CD4-positive, alpha-beta T cell treated with Interleukin-6 for 4 hours (primary cell): ENCODE measurements at regions not wholly inside any gene's neighbourhood (a gene's known extent, or its start where the extent isn't known, plus 50 kb on each side); places are given as distances from the start of the nearest gene placed in this dataset.

Experiments
- DNase-seq: peaks from one replicate; pipeline ENCODE4 v3.0.0-alpha.2; 2020; ENCODE audit warnings: mixed read lengths

- no peak for DNase-seq
Observed at GRCh38 chr18:47530695-47531094, 279.2 kb upstream of the SKOR2 start.

GRCh38 chr18:47528343-47528742 is 276.9 kb upstream of the SKOR2 start:
- DNase-seq: no peak

- DNase-seq: no peak
Observed at GRCh38 chr18:47526147-47526546, 274.7 kb upstream of the SKOR2 start.

- DNase-seq: no peak
Observed at GRCh38 chr18:47522359-47522758, 270.9 kb upstream of the SKOR2 start.

DNA sequence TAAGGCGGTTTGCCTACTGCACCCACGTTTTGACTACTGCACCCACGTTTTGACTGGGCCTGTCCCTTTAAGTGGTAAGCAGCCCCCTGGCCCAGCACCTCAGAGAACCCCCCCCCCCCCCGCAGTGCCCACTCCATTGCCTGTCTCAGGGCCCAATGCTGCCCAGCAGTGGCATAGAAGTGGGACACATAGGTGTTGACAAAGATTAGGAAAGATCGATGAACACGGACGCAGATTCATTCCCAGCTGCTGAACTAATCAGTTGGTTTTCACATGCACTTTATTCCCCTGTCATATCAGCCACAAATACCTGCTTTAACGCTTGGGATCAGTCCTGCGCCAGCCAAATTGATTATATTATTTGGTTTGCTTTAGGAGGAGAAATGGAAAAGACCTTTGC is 268.8 kb upstream of the SKOR2 start:
- DNase-seq: no peak

DNA sequence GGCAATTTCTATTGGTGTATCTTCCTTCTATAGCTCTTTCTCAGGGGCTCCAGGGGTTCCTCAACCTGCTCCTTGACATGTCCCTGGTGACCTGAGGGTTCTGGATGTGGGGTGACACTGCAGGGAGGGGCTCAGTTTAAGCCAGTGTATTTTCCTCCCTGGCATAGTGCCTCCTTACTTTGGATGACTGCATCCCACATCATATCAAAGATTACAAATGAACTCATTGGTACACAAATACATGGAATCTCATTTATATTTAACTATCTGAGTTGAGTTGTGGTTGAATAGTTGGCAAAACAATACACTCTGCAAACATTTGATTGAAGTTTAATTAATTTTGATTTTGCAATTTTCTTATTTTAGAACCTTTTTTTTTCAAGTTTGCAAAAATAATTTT is 268.2 kb upstream of the SKOR2 start:
- no peak for DNase-seq

- no peak for DNase-seq
Observed at GRCh38 chr18:47519277-47519676, 267.8 kb upstream of the SKOR2 start.

- DNase-seq: no peak
Observed at GRCh38 chr18:47513614-47514013, 262.2 kb upstream of the SKOR2 start.

GRCh38 chr18:47512726-47513435 is 261.4 kb upstream of the SKOR2 start:
- no peak for DNase-seq

- DNase-seq: no peak
Observed at GRCh38 chr18:47512056-47512455, 260.6 kb upstream of the SKOR2 start.

DNA sequence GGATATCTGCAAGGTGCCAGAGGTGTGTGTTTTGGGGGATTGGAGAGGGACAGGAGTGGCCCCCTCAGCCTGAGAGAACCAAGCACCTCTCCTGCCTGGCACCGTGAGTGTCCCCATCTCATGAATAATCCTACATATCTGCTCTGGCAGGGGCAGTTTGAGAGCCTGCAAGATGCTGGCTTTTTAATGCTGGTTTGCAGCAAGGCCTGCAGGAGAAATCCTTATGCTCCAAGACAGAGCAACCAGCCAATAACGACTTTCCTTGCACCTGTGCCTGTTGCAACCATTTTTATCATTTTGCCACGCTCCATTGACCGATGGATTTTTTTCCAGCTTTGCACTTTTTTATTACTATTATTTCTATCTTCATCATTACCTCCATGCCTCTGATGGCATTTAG is 259.4 kb upstream of the SKOR2 start:
- no peak for DNase-seq

DNA sequence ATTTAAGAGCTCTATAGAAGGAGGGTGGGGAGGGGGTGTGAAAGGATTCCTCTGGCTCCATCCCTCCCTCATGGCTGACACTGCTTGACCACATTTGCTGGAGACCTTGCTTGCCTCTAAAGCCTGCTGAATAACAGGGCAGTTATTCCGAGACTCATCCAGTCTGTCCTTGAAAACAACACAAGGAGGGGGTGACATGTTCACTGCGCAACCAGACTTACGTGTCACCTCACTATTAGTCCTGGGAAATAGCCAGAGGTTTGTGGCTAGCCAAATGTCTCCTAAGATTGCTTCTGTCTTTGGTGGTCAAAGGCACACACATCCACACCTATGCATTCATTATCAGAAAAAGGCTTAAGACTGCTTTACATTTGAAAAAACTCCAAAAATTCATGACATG is 256.2 kb upstream of the SKOR2 start:
- no peak for DNase-seq

DNA sequence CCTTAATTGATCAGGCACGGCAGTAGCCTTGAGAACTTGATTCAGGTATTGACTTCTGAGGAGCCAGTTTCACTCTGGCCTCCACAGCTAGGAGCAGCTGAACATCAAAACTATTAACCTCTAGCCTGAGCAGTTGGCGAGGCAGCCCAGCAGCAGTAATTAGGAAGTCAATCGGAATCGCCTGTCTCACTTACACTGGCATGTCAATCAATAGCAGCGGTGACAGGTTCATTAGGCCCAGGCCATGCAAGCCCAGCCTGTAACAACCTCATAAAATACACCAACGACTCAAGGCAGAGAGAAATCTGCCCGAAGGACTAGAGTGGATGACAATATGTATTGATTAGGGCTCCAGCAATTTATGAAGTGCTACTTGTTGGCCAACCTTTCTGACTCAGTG is 255.4 kb upstream of the SKOR2 start:
- no peak for DNase-seq

- DNase-seq: no peak
Observed at GRCh38 chr18:47501946-47502345, 250.5 kb upstream of the SKOR2 start.

- DNase-seq: no peak
Observed at GRCh38 chr18:47500930-47501329, 249.5 kb upstream of the SKOR2 start.

- no peak for DNase-seq
Observed at GRCh38 chr18:47492691-47493090, 241.2 kb upstream of the SKOR2 start.

- DNase-seq: no peak
Observed at GRCh38 chr18:47490882-47491281, 239.4 kb upstream of the SKOR2 start.

DNA sequence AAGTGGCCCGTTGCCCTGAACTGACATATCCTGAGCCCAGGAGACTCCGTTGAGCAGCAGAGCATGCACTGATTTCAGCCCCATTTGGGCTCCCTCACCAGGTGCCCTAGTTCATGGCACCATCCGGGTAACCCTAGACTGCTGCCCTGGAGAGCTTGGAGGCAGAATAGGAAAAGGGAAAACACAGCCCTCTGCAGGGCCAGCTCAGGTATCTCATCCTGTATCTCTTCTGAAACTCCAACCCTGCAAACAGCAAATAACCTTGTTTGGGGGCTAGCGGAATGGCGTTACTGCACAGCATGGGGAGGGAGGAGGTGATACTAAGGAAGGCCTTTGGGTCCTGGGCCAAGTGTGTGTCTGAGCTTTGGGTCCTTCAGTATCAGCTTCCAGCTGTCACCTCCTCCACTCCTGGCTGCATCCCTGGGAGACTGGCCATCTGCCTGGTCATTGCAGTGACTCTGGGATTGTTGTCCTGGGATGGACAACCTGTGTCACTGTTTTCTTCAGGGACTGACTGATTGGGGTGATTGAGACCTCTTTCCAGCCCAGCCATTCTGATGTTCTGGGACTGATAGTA is 233.8 kb upstream of the SKOR2 start:
- no peak for DNase-seq

DNA sequence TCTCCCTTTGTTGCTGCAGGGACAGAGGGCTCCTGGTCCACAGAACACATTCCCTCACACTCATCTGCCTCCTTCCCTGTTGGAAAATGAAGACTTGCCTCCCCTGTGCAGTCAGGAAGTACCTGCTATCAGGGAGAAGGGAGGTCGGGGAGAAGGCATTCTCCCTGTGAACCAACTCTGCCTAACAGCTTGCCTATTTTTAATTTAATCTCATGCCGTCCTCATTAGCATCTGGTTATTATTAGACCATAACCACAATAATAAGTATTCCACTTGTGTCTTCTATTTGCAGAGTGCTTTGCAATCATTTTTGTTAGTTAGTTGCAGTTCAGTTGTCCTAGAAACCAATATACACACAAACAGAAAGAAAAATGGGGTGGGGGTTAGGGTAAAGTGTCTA is 232.6 kb upstream of the SKOR2 start:
- no peak for DNase-seq

DNA sequence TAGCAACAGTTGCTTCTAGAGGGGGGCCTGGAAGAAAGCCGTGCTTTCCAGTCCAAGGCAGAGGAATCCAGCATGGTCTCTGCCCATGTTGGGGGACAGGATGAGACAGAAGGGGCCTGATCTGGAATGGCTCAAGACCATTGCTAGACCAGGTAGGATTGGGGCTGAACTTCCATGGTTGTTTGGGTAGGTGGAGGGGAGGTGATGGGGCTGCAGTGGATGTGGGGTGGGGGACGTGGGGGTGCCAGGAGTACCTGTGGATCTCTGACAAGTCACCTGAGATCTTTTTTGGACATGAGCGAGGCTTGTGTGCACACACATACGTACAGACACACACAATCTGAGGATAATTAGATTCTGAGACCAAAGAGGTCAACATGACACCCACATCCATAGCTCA is 228.7 kb upstream of the SKOR2 start:
- no peak for DNase-seq

GRCh38 chr18:47471784-47472183 is 220.3 kb upstream of the SKOR2 start:
- DNase-seq: no peak

DNA sequence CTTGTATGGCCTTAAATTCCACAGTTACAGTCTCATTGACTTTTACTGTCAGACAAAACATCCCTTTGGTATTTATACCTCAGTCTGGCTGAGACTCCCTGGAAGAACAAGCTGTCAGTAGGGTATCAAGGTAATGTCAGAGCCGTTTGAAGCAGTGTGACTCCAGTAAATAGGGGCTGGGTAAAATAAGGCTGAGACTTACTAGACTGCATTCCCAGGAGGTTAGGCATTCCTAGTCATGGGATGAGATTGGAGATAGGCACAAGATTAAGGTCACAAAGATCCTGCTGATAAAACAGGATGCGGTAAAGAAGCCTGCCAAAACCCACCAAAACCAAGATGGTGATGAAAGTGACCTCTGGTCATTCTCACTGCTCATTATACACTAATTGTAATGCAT is 219.5 kb upstream of the SKOR2 start:
- no peak for DNase-seq

GRCh38 chr18:47469576-47469975 is 218.1 kb upstream of the SKOR2 start:
- DNase-seq: no peak

DNA sequence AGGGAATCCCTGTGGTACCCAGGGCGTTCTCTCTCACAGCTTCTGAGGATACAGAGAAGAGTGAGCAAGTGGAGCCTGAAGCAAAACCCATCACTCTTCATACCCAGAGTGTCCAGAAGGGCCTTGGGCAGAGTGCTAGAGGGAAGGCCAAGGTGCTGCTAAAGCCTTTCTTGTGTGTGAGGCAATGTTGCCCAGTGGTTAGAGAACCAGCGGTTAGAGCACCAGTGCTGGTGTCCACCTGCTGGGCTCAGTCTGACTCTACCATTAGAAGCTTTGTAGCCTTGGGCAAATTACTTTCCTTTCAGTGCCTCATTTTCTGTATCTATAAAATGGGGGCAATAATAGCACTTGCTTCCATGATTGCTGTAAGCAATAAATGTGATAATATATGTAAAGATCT is 210.5 kb upstream of the SKOR2 start:
- no peak for DNase-seq

DNA sequence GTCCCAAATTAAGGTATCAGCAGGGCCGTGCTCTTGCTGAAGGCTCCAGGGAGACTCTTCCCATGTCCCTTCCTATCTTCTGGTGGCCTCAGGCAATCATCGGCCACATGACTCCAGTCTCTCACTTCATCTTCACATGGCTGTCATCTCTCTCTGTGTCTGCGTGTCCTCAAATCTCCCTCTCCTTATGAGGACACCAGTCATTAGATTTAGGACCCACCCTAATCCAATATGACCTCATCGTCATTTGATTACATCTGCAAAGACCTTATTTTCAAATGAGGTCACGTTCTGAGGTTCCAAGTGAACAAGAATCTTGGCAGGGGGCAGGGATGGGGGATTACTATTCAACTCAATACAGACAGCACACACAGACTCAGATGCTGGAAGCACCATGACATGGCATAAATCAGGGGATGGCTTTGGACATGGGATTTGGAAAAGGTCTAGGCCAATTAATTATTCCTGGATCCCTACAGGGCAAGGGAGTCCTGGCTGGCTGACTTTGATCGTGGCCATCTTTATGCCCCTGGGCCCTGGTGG is 210.0 kb upstream of the SKOR2 start:
- no peak for DNase-seq
